GM18951 (cell line): ENCODE measurements at regions not wholly inside any gene's neighbourhood (a gene's known extent, or its start where the extent isn't known, plus 50 kb on each side); places are given as distances from the start of the nearest gene placed in this dataset.

Experiments
- POLR2A ChIP-seq: IDR thresholded peaks from 4 replicates; pipeline ENCODE4 v1.6.1; 2011; ENCODE audit warnings: mild to moderate bottlenecking; ENCODE audit not compliant: insufficient read length, insufficient read depth; ENCODE audit errors: extremely low read depth
- in situ Hi-C: fragments of 300-500 bp; cut with MboI; formaldehyde crosslinking; loops from one replicate; pipeline ENCODE4 v1.12.0; 2022; ENCODE audit warnings: low sequenced_read_pairs, mixed read lengths, inconsistent platforms; ENCODE audit not compliant: unreplicated experiment

GRCh38 chr1:95339377-95339776, 105.4 kb downstream of the RWDD3 start:
- no peak for TF ChIP-seq POLR2A
- in situ Hi-C loops, result no loop called here

- in situ Hi-C loops, result no loop called here
- TF ChIP-seq POLR2A, result no peak
Measured at GRCh38 chr1:95340061-95340460, 106.1 kb downstream of the RWDD3 start.

GRCh38 chr1:95352767-95353166, 118.8 kb downstream of the RWDD3 start:
- no peak for TF ChIP-seq POLR2A
- in situ Hi-C loops, result no loop called here

GRCh38 chr1:95353194-95353593, 119.2 kb downstream of the RWDD3 start:
- in situ Hi-C loops, result no loop called here
- TF ChIP-seq POLR2A, result no peak

- TF ChIP-seq POLR2A, result no peak
- in situ Hi-C loops, result no loop called here
Measured at GRCh38 chr1:95364546-95364945, 130.5 kb downstream of the RWDD3 start.

GRCh38 chr1:95366498-95366897, 132.5 kb downstream of the RWDD3 start:
- no peak for TF ChIP-seq POLR2A
- in situ Hi-C loops, result no loop called here

- TF ChIP-seq POLR2A, result no peak
- in situ Hi-C loops, result no loop called here
Measured at GRCh38 chr1:95368178-95368577, 134.2 kb downstream of the RWDD3 start.

- no peak for TF ChIP-seq POLR2A
- in situ Hi-C loops, result no loop called here
Measured at GRCh38 chr1:95369985-95370690, 136.1 kb downstream of the RWDD3 start.

- TF ChIP-seq POLR2A, result no peak
- in situ Hi-C loops, result no loop called here
Measured at GRCh38 chr1:95370691-95371562, 136.9 kb downstream of the RWDD3 start.

- TF ChIP-seq POLR2A, result no peak
- in situ Hi-C loops, result no loop called here
Measured at GRCh38 chr1:95371666-95372282, 137.8 kb downstream of the RWDD3 start.

- TF ChIP-seq POLR2A, result no peak
- in situ Hi-C loops, result no loop called here
Measured at GRCh38 chr1:95375174-95375573, 141.2 kb downstream of the RWDD3 start.

GRCh38 chr1:95380909-95381308, 146.9 kb downstream of the RWDD3 start:
- in situ Hi-C loops, result no loop called here
- TF ChIP-seq POLR2A, result no peak

- in situ Hi-C loops, result no loop called here
- no peak for TF ChIP-seq POLR2A
Measured at GRCh38 chr1:95382000-95382786, 148.2 kb downstream of the RWDD3 start.

- no peak for TF ChIP-seq POLR2A
Measured at GRCh38 chr1:95383111-95383510, 149.1 kb downstream of the RWDD3 start.

More at GRCh38 chr1:95383111-95383510, 149.1 kb downstream of the RWDD3 start:
- in situ Hi-C loops, result no loop called here
